HCT116 (cell line): ENCODE measurements at regions not wholly inside any gene's neighbourhood (a gene's known extent, or its start where the extent isn't known, plus 50 kb on each side); places are given as distances from the start of the nearest gene placed in this dataset.

ENCODE experiments used
- CEBPB ChIP-seq: IDR thresholded peaks from 2 replicates; pipeline ENCODE4 v1.6.1; 2012; ENCODE audit warnings: low read depth
- POLR2A ChIP-seq: IDR thresholded peaks from 2 replicates; pipeline ENCODE4 v1.7.0; 2011; ENCODE audit warnings: borderline replicate concordance; ENCODE audit not compliant: insufficient read depth, insufficient read length; ENCODE audit errors: extremely low read depth
- POLR2AphosphoS5 ChIP-seq: IDR thresholded peaks from 2 replicates; pipeline ENCODE4 v1.6.1; 2011; ENCODE audit warnings: mild to moderate bottlenecking, low read depth, low read length, moderate library complexity
- ZNF274 ChIP-seq: fragments of 200-500 bp; sonication (Bioruptor generic); IDR thresholded peaks from 2 replicates; pipeline ENCODE4 v1.6.1; 2014; ENCODE audit warnings: mild to moderate bottlenecking, low read depth, low read length, inconsistent platforms
- TF ChIP-seq, protein P1 (sequence below), 3 experiments: fragments of 200-600 bp in 1 of 3; sonication (generic) in 1 of 3; IDR thresholded peaks in 2 of 3; conservative IDR thresholded peaks in 1 of 3; 2 replicates each; pipeline ENCODE4 v1.5.1; 2012 to 2017; ENCODE audit warnings: low read depth in 2 of 3, low read length in 2 of 3, antibody characterized with exemption in 1 of 3, borderline replicate concordance in 1 of 3, control low read depth in 1 of 3, mild to moderate bottlenecking in 1 of 3, mixed read lengths in 1 of 3, mixed run types in 1 of 3, moderate library complexity in 1 of 3; ENCODE audit not compliant: insufficient read depth in 1 of 3
- TF ChIP-seq, protein P2 (sequence below): IDR thresholded peaks from 2 replicates; pipeline ENCODE4 v1.6.1; 2012; ENCODE audit warnings: low read depth

DNA sequence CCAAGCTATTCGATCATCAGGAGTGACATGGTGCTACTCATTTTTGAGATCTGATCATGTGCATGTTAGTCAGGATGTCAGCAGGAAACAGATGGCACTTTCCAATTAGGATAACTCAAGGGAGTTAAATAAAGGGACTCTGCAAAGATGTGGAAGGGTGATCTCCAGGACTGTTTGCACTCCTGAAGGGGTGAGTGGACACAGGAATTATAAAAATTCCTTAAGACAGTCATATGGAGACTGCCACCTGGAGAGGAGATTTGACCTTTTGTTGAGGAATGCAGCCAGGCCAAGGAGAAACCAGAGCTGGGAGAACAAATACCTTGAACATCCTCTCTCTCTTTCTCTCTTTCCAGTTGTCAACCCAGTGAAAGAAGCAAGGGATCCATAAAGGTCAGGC, 189.1 kb downstream of the GABRG2 start:
- TF ChIP-seq, protein P1, sequence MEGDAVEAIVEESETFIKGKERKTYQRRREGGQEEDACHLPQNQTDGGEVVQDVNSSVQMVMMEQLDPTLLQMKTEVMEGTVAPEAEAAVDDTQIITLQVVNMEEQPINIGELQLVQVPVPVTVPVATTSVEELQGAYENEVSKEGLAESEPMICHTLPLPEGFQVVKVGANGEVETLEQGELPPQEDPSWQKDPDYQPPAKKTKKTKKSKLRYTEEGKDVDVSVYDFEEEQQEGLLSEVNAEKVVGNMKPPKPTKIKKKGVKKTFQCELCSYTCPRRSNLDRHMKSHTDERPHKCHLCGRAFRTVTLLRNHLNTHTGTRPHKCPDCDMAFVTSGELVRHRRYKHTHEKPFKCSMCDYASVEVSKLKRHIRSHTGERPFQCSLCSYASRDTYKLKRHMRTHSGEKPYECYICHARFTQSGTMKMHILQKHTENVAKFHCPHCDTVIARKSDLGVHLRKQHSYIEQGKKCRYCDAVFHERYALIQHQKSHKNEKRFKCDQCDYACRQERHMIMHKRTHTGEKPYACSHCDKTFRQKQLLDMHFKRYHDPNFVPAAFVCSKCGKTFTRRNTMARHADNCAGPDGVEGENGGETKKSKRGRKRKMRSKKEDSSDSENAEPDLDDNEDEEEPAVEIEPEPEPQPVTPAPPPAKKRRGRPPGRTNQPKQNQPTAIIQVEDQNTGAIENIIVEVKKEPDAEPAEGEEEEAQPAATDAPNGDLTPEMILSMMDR (IDR thresholded peaks at IDR 0.05 in 2 of 3, conservative IDR thresholded peaks at IDR 0.05 in 1 of 3; ENCODE audit: borderline replicate concordance in 1 of 3, insufficient read depth in 1 of 3, low read depth in 2 of 3, low read length in 2 of 3) = no peak
- TF ChIP-seq, protein P2, sequence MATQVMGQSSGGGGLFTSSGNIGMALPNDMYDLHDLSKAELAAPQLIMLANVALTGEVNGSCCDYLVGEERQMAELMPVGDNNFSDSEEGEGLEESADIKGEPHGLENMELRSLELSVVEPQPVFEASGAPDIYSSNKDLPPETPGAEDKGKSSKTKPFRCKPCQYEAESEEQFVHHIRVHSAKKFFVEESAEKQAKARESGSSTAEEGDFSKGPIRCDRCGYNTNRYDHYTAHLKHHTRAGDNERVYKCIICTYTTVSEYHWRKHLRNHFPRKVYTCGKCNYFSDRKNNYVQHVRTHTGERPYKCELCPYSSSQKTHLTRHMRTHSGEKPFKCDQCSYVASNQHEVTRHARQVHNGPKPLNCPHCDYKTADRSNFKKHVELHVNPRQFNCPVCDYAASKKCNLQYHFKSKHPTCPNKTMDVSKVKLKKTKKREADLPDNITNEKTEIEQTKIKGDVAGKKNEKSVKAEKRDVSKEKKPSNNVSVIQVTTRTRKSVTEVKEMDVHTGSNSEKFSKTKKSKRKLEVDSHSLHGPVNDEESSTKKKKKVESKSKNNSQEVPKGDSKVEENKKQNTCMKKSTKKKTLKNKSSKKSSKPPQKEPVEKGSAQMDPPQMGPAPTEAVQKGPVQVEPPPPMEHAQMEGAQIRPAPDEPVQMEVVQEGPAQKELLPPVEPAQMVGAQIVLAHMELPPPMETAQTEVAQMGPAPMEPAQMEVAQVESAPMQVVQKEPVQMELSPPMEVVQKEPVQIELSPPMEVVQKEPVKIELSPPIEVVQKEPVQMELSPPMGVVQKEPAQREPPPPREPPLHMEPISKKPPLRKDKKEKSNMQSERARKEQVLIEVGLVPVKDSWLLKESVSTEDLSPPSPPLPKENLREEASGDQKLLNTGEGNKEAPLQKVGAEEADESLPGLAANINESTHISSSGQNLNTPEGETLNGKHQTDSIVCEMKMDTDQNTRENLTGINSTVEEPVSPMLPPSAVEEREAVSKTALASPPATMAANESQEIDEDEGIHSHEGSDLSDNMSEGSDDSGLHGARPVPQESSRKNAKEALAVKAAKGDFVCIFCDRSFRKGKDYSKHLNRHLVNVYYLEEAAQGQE = no peak
- TF ChIP-seq ZNF274 = no peak
- TF ChIP-seq POLR2AphosphoS5 = no peak
- TF ChIP-seq POLR2A = no peak
- no peak for TF ChIP-seq CEBPB
